HepG2 (cell line): ENCODE measurements at regions not wholly inside any gene's neighbourhood (a gene's known extent, or its start where the extent isn't known, plus 50 kb on each side); places are given as distances from the start of the nearest gene placed in this dataset.

Experiments
- GABPB1 ChIP-seq: IDR thresholded peaks from 2 replicates; pipeline ENCODE4 v1.6.1; 2016; ENCODE audit warnings: mild to moderate bottlenecking, missing genetic modification reagents, moderate library complexity, missing compliant biosample characterization
- SALL1 ChIP-seq: sonication (generic); formaldehyde crosslinking; IDR thresholded peaks from 2 replicates; pipeline ENCODE4 v1.8.0; 2022; ENCODE audit warnings: mild to moderate bottlenecking, missing genetic modification reagents
- TCF7L2 ChIP-seq: IDR thresholded peaks from 2 replicates; pipeline ENCODE4 v1.6.1; 2011; ENCODE audit warnings: mild to moderate bottlenecking, low read depth, low read length, moderate library complexity
- TF ChIP-seq, protein P1 (sequence below): sonication (generic); formaldehyde crosslinking; IDR thresholded peaks from 2 replicates; pipeline ENCODE4 v1.9.0; 2021; ENCODE audit warnings: missing genetic modification reagents, borderline replicate concordance
- TF ChIP-seq, protein P2 (sequence below): sonication (generic); formaldehyde crosslinking; IDR thresholded peaks from one replicate; pipeline ENCODE4 v1.5.1; 2020; ENCODE audit warnings: mild to moderate bottlenecking, missing genetic modification reagents; ENCODE audit errors: not compliant biosample characterization

DNA sequence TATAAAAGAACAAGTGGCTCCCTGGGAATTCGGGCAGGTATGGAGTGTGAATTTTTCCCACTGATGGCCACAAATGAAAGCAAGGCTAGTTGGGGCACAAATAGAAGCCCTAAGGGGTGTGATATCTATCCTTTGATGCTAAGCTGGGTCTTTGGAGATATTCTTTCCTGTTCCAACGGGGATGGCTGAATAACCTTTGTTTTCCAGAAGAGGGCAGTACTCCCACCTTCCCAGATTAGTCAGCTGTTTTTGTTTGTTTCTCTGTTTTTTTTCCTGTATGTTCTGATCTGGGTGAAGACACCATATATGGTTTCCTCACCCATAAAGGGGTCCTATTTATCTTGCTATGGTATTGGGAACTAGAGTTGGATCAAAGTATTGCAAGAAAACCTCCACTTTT is 947.7 kb upstream of the SORCS1 start (continued):
- TF ChIP-seq, protein P1, sequence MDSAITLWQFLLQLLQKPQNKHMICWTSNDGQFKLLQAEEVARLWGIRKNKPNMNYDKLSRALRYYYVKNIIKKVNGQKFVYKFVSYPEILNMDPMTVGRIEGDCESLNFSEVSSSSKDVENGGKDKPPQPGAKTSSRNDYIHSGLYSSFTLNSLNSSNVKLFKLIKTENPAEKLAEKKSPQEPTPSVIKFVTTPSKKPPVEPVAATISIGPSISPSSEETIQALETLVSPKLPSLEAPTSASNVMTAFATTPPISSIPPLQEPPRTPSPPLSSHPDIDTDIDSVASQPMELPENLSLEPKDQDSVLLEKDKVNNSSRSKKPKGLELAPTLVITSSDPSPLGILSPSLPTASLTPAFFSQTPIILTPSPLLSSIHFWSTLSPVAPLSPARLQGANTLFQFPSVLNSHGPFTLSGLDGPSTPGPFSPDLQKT (CRISPR knock-in tag), result no peak
- TF ChIP-seq SALL1 (no peak), GABPB1 (no peak), TCF7L2 (no peak)
- TF ChIP-seq, protein P2, sequence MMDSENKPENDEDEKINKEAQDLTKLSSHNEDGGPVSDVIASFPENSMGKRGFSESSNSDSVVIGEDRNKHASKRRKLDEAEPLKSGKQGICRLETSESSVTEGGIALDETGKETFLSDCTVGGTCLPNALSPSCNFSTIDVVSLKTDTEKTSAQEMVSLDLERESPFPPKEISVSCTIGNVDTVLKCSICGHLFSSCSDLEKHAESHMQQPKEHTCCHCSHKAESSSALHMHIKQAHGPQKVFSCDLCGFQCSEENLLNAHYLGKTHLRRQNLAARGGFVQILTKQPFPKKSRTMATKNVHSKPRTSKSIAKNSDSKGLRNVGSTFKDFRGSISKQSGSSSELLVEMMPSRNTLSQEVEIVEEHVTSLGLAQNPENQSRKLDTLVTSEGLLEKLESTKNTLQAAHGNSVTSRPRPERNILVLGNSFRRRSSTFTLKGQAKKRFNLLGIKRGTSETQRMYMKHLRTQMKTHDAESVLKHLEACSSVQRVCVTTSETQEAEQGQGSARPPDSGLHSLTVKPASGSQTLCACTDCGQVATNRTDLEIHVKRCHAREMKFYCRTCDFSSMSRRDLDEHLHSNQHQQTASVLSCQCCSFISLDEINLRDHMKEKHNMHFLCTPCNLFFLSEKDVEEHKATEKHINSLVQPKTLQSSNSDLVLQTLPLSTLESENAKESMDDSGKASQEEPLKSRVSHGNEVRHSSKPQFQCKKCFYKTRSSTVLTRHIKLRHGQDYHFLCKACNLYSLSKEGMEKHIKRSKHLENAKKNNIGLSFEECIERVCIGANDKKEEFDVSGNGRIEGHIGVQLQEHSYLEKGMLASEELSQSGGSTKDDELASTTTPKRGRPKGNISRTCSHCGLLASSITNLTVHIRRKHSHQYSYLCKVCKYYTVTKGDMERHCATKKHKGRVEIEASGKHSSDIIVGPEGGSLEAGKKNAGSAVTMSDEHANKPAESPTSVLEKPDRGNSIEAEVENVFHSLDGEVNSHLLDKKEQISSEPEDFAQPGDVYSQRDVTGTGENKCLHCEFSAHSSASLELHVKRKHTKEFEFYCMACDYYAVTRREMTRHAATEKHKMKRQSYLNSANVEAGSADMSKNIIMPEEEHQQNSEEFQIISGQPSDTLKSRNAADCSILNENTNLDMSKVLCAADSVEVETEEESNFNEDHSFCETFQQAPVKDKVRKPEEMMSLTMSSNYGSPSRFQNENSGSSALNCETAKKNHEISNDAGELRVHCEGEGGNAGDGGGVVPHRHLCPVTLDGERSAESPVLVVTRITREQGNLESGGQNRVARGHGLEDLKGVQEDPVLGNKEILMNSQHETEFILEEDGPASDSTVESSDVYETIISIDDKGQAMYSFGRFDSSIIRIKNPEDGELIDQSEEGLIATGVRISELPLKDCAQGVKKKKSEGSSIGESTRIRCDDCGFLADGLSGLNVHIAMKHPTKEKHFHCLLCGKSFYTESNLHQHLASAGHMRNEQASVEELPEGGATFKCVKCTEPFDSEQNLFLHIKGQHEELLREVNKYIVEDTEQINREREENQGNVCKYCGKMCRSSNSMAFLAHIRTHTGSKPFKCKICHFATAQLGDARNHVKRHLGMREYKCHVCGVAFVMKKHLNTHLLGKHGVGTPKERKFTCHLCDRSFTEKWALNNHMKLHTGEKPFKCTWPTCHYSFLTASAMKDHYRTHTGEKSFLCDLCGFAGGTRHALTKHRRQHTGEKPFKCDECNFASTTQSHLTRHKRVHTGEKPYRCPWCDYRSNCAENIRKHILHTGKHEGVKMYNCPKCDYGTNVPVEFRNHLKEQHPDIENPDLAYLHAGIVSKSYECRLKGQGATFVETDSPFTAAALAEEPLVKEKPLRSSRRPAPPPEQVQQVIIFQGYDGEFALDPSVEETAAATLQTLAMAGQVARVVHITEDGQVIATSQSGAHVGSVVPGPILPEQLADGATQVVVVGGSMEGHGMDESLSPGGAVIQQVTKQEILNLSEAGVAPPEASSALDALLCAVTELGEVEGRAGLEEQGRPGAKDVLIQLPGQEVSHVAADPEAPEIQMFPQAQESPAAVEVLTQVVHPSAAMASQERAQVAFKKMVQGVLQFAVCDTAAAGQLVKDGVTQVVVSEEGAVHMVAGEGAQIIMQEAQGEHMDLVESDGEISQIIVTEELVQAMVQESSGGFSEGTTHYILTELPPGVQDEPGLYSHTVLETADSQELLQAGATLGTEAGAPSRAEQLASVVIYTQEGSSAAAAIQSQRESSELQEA, result no peak
